GM18873 (cell line): ENCODE measurements at regions not wholly inside any gene's neighbourhood (a gene's known extent, or its start where the extent isn't known, plus 50 kb on each side); places are given as distances from the start of the nearest gene placed in this dataset.
"Not testable (repeated sequence)": the region's sequence is repeated elsewhere in the genome, so short reads cannot be mapped to it uniquely, and the experiment has no call there.

Experiments used
- ATAC-seq: cut with Tn5 transposase; IDR thresholded peaks from one replicate; pipeline ENCODE4 v1.9.1; 2021; ENCODE audit warnings: mild to moderate bottlenecking, moderate library complexity, moderate number of reproducible peaks; ENCODE audit not compliant: unreplicated experiment, low FRiP score

- no peak for ATAC-seq
Measured at GRCh38 chr17:71869841-71870545, 250.8 kb upstream of the SOX9 start.

DNA sequence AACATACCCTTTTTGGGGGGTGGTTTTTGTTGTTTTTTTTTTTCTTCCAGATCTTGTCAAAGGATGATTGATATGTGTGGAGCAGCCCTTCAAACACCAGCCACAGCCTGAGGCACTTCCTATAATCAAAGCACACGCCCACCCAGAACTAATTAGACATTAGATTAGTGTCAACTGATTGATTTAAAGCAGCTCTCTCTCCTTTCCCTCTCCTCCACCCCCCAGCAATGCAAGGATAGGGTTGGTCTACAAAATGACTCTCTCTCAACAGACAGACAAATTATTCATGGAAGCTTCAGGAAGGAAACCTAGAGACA is 250.3 kb upstream of the SOX9 start:
- ATAC-seq: no peak

DNA sequence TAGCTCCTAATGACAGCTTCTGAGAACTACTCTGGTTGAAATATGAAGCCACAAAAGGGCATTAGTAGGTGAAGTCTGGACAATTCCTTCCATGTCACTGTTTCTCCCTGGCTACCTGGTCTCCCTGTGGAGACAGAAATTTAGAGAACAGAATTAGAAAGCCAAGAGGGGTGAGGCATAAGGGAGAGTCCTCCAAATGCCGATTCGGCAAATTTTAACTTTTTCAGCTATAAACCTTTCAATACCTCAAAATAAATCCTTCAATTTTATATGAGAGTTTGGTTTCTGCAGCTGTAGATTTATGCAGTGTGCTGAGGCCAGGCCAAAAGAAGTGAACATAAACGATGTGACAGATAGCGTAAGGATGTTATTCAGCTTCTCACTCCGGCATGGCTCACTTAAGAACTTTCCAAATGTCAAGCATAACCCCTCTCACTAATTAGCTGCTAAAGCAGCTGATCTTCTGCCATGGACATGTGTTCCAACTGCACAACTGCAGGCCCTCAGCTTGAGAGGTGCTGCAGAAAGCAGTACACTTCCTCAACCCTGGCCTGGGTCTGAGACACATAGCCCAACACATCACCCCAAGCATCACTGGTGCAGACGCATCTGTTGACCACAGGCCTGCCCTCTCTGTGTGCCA is 247.9 kb upstream of the SOX9 start:
- no peak for ATAC-seq

DNA sequence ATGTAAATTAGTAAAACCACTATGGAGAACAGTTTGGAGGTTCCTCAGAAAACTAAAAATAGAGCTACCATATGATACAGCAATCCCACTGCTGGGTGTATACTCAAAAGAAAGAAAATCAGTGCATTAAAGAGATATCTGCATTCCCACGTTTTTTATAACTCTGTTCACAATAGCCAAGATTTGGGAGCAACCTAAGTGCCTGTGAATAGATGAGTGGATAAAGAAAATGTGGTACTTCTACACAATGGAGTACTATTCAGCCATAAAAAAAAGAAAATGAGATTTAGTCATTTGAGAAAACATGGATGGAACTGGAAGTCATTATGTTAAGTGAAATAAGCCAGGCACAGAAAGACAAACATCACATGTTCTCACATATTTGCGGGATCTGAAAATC is 246.0 kb upstream of the SOX9 start:
- ATAC-seq: not testable (repeated sequence)

DNA sequence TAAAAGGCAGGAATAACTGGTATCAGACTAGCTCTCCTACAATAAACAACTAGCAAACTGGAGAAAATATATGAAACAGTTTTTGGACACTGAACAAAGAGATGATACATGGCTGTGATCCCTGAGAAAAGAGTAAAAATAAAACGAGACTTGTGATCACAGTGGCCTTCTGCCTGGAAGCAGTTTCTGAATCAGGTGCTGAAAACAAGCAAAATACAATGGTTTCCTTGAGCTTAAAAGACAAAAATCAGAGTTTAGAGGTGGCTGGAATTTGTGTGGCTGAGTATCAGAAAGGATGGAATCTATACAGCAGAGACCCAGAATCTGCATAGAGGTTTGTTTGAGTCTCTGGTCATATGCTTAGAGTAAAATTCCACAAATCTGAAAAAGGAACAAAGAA is 242.5 kb upstream of the SOX9 start:
- no peak for ATAC-seq

GRCh38 chr17:71878998-71879397 is 241.8 kb upstream of the SOX9 start:
- no peak for ATAC-seq

- no peak for ATAC-seq
Measured at GRCh38 chr17:71881041-71881440, 239.8 kb upstream of the SOX9 start.

- ATAC-seq: no peak
Measured at GRCh38 chr17:71881581-71881980, 239.2 kb upstream of the SOX9 start.

DNA sequence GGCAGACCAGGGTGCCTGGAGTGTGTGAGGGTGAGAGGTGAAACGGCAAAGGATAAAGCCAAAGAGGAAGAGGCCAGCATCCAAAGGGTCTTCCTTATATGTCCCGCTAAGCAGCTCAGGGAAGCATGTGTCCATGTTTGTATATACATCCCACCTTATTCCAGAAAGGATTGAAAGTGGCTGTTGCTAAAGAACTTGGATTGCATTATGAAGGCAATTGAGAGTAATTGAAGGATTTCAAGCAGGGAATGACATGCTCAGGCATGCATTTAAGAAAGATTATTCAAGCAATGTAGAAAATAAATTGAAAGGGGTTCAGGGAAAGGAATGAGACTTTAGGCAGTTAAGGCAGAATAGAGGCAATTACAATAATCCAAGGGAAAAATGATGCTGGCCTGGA is 237.6 kb upstream of the SOX9 start:
- ATAC-seq: no peak

GRCh38 chr17:71883845-71884244 is 237.0 kb upstream of the SOX9 start:
- ATAC-seq: no peak

DNA sequence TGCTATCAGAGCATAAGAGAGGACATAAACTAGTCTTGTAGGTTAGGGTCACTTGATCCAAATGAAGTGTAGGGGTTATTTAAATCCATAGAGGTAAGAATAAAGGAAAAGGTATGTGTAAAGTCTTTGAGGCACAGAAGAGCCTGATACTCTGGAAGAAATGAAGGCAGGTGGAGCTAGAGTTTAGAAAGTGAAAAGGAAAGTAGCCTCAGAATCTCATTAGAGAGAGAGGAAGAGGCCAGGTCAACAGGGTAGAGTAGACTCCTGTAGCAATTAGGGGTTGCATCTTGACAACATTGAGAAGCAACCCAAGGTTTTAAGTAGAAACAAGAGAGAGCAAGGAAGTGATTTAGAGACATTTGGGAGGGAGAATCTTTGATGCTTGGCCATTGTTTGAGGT is 235.2 kb upstream of the SOX9 start:
- ATAC-seq: no peak

DNA sequence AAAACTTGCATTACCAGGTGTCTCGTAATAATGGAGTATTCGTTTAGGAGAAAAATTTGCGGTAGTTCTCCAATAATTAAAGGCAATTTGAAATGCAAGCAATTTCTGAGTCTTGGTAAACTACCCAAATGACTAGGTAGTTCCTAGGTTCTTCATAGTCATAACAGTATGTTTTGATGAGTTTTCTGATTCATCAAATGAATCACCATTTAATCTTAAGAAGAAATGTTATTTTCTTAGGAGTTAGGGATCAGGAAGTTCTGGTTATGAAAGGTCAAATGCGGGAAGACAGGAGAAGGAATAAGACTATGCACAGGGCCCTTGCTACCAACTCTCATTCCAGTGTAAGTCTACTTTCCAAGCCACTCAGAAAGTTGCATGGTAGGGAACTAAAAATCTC is 221.5 kb upstream of the SOX9 start:
- ATAC-seq: no peak

DNA sequence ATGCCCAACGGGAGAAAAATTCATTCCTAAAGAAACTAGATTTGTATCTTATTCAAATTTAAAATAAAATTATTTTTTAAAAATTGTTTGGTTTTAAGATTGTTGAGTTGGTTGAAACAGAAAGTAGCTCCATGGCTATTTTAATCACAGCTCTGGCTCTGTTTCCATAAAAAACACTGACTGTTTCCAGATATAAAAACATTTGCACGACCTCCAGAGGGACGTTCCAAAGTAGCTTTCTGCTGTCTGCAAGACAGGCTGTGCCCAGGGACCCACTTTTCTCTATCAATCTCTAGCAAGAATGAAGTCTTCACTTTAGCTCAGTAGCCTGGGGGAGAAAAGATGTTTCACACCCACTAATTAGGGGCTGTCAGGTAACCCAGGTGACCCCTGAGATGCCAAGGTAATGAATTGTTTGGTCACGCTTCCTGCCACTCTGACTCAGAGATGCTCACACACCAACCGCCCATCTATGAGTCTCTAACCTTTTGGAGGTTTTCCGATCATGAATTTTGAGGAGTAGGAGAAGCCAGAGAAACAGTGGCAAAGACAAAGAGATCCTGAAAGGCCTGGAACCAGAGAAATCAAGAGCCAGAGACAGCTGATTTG is 220.1 kb upstream of the SOX9 start:
- no peak for ATAC-seq

GRCh38 chr17:71902894-71903506 is 217.8 kb upstream of the SOX9 start:
- no peak for ATAC-seq

DNA sequence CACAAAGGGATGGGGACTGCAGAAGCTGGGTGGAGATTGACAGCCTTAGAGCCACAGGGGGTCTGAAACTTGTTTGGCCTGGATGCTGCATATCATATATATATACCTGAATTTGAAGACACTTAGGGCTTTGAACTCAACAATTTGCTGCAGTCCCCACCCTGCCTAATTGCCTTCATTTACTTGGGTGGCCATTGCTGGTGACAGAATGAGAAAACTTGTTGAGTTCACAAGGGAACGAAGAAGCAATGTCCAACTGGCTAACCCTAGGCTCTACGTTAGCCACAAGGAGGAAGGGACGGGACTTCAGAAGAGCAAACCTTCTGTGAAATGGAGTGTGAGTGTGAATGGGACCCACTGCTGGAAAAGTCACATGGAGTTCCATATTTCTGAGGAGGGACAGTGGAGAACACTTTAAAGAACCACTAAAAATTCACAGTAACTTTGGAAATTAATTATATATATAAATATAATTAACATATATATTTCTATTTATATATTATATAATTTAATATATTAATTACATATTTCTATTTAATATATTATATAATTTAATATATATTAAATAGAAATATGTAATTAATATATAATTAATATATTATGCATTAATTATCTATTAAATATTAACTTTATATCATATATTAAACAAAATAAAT is 215.3 kb upstream of the SOX9 start:
- no peak for ATAC-seq

DNA sequence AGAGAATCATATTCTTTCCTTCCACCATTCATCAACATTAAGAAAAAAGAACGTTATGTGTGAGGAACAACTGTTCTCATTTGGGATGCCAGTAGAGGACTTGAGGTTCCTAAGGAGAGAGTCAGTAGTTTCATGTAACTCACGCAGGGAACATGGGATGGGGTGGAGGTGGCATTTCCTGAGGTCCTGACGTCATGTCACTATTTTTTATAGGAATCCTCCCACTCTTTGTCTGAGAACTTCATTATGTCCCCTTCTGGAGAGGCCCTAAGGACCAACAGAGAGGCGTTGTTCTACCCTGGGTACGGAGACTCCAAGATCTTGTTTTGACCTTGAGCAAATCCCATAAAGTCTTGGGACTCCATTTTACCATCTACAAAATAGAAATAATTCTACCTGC is 211.7 kb upstream of the SOX9 start:
- no peak for ATAC-seq

GRCh38 chr17:71910002-71910401 is 210.8 kb upstream of the SOX9 start:
- ATAC-seq: no peak

GRCh38 chr17:71914042-71914441 is 206.8 kb upstream of the SOX9 start:
- ATAC-seq: no peak

GRCh38 chr17:71914812-71915211 is 206.0 kb upstream of the SOX9 start:
- ATAC-seq: no peak

DNA sequence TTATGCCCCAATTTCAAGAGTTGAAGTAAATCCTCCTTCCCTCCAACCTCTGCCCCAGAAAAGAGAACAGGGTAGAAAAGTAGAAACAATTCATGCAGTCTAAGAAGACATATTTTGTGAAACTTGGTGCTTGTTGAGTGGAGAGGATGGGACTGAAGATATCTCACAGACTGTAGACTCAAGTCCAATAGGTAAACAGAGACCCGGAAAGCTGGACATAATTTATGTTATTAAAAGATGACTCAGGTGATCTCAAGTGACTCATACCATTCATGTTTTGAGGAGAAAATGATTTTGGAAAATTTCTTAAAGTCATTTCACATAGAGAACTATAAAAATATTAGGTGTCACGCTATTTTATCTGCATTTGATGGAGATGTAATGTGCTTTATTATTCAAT is 203.1 kb upstream of the SOX9 start:
- no peak for ATAC-seq

- no peak for ATAC-seq
Measured at GRCh38 chr17:71919186-71919585, 201.6 kb upstream of the SOX9 start.
